GM11168 (cell line): ENCODE measurements at regions not wholly inside any gene's neighbourhood (a gene's known extent, or its start where the extent isn't known, plus 50 kb on each side); places are given as distances from the start of the nearest gene placed in this dataset.
"Not testable (repeated sequence)": the region's sequence is repeated elsewhere in the genome, so short reads cannot be mapped to it uniquely, and the experiment has no call there.

ENCODE experiments used
- in situ Hi-C: fragments of 300-500 bp; cut with MboI; formaldehyde crosslinking; loops from one replicate; pipeline ENCODE4 v1.12.0; 2022; ENCODE audit warnings: low sequenced_read_pairs; ENCODE audit not compliant: unreplicated experiment

DNA sequence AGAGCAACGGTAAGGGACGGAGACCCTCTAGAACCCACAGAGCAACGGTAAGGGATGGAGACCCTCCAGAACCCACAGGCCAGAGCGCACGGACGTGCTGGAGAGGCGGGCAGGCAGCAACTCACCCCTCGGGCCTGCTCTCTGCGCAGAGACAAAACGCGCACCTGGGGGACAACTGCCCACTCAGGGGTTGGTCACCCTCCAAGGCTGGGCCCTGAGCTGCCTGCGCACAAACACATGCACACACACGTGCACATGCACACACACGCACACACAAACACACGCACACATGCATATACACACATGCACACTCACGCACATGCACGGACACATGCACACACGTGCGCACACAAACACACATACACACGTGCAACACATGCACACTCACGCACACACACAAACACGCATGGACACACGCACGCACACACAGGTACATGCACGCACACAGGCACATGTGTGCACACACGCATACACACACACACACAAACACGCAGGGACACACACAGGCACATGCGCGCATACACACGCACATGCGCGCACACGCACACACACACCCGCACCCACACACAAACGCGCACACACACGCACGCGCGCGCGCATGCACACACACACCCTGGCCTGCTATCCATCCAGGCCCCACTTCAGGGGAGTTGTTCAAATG lies 88.3 kb downstream of the NCOR2 start:
- in situ Hi-C loops: no loop called here

DNA sequence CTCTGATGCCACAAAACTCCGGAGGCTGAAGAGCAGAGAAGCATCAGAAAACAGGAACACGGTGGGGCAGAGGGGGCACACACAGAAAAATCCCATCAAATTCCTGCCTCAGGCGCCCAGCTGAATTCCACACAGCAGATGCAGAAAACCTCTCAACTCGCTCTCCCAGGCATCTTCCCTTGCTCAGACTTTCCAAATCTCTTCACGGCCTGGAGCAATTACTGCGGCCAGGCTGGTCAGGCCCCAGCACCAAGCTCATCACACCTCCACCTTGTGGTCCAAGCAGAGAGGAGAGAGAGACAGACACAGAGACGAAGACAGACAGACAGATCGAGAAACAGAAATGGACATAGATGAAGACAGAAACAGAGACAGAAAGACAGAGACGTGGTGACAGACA lies 89.0 kb downstream of the NCOR2 start:
- in situ Hi-C loops: no loop called here

DNA sequence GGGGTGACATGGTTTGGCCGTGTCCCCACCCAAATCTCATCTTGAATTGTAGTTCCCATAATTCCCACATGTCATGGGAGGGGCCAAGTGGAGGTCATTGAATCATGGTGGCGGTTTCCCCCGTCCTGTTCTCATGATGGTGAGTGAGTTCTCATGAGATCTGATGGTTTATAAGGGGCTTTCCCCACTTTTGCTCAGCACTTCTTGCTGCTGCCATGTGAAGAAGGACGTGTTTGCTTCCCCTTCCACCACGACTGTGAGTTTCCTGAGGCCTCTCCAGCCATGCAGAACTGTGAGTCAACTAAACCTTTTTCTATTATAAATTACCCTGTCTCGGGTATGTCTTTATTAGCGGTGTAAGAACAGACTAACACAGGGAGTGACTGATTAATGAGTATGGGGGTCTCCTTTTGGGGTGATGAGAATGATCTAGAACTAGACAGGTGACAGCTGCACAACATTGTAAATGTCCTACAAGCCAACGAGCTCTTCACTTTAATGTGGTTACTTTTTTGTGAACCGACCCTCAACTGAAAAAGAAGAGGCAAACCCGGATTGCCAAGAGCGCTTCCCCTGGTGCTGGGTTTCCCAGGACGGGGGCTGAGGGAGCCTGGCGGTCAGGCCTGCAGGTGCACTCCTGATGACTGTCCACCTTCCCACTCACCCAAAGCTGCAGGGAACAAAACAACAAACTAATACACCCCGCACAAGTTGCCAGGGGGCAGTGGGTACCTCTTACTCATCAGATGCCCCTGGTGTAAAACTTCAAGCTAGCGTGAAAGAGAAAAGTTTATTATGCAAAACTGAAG lies 90.1 kb downstream of the NCOR2 start:
- in situ Hi-C loops: no loop called here

DNA sequence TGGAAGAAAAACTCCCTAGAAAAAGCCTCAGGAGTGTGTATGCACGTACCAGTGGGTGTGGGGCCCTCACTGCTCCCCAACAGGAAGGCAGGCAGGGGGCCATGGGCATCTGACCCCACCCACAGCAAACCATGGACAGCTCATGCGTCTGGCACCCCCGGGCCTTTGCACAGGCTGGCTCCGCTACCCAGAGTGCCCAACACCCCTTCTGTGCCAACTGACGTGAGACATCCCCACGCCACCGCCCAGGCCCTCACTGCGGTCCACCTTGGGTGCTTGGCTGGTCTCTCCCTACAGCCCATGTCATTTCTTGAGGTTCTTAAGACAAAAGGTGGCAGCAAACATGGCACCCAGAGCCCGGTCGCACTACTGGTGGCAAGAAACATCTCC lies 91.4 kb downstream of the NCOR2 start:
- in situ Hi-C loops: no loop called here

DNA sequence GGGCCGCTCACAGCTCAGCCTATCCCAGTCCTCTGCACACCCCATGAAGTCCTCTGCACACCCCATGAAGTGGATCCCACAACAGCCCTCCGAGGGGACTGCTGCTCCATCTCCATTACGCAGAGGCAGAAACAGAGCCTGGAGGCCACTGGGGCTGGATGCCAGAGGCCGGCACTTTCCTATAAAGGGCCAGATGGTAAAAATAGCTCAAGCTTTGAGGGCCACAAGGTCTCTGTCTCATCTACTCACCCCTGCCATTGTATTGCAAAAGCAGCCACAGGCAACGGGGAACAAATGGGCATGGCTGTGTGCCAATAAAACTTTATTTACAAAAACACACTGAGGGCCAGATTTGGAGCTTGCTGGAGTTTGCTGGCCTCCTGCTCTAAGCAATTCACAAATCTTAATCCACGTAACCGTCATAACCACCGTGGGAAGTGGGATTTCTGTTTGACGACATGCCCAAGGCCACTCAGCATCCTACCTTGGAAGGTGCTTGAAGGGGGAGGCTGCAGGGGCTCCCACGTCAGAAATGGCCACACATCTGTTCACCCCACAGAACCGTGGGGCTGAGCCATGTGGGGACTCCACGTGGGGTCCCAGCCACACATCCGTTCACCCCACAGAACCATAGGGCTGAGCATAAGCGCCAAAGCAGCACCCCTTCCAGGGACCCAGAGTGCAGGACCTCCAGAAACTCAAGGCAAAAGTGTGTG lies 92.0 kb downstream of the NCOR2 start:
- in situ Hi-C loops: no loop called here

DNA sequence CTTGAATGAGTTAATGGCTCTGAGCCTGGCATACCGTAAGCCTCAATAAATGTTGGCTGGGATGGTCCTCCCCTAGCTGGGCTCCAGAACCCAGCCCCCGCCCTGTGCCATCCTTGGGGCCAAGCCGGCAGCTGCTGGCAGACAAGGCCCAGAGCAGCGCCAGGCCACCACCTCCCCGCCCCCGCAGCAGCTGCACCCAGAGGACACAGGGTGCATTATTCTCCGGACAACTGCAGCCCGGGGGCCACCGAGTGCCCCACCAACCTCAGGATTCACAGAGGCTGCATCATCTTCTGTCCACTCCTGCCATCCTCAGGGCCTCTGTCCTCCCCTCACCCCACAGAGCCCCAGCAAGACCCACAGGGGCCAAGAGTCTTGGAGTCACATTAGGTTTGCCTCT lies 92.7 kb downstream of the NCOR2 start:
- in situ Hi-C loops: no loop called here

DNA sequence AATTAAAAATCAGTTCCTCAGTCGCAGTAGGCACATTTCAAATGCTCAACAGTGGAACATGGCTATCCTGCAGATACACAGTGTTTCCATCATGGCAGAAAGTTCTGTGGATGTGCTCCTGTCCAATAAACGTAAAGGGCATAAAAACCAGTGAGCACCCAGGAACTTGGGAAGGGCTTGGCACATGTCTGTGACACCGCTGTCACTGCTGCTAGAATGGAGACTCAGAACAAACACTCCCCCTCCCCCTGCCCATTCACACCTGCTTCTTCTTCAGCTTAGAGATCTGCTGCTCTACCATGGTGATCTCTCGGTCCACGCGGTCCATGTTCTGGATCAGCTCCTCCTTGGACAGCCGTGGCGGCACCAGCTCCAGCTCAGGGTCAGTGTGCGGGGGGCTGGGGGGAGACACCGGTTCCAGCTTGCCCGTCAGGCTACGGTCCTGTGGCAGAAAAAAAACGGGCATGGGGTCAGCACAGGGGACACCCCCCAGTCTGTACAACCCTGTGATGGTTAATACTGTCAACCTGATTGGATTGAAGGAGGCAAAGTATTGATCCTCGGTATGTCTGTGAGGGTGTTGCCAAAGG lies 94.6 kb downstream of the NCOR2 start:
- in situ Hi-C loops: no loop called here

DNA sequence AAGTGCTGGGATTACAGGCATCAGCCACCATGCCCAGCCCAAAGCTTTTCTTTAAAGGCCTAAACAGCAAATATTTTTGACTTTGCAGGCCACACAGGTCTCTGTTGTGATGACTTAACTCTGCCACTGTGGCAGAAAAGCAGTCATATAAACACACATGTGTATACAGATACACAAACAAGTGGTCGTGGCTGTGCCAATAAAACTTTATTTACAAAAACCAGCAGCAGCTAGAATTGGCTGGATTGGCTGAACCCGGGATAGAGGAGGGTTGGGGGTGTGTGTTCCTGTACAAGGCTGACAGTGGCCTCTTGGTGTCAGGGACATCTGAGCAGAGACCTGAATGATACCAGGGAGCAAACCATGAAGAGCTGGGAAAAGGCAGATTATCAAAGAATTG lies 95.6 kb downstream of the NCOR2 start:
- in situ Hi-C loops: no loop called here

DNA sequence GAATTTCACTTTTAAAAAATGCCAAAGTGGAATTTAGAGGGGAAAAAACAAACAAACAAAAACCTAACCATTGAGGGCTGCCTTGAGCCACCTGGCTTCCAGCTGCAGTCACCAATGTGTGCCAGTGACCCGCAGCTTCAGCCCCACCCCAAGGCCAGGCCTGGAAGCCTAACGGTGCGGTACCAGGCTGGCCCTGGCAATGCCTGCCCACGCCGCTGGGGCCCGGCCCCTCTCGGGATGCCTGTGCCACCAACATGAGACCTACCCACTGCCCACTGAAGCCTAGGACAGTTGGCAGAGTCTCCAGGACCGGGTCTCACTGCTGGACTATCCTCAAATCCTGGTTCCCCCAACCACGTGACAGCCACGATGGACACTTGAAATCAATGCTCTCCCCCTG lies 96.6 kb downstream of the NCOR2 start:
- in situ Hi-C loops: no loop called here

DNA sequence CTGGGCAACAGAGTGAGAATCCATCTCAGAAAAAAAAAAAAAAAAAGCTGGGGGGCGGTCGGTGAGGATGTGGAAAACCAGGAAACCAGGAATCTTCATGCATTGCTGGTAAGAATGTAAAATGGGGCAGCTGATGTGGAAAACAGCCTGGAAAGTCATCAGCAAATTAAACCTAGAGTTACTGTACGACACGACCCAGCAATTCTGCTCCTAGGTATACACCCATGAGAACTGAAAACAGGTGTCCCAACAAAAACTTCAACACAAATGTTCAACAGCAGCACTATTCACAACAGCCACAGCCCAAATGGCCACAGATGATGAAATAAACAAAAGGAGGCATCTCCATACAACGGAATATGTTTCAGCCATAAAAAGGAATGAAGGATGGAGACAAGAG lies 97.3 kb downstream of the NCOR2 start:
- in situ Hi-C loops: no loop called here

DNA sequence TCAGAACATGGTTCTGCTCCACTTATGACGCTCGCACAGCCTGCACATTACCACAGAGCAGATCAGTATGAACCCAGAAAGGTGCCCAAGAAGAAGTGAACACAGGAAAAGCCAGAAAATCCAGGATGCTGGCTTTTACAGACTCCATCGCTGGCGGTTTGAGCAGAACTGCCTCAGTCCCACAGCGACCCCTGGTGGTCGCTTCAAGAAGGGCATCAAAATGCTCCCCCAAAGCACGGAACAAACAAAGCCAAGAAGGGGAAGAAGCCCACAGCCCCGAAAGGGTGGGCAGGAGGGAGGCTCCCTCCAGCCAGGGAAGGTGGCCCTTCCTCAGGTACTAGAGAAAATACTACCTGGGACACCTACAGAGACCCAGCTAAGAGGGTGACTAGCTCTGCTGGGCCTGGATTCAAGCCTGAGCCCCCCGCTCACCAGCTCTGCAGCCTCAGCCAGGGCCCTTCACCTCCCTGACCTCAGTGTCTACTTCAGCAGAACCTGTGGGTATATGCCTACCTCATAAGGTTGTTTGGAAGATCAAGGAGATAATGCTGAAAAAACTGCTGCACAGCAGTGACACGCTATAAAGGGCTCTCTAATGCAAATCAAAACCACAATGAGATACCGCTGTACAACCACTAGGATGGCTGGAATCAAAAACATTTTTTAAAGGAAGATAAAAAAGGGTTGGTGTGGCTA lies 98.1 kb downstream of the NCOR2 start:
- in situ Hi-C loops: no loop called here

DNA sequence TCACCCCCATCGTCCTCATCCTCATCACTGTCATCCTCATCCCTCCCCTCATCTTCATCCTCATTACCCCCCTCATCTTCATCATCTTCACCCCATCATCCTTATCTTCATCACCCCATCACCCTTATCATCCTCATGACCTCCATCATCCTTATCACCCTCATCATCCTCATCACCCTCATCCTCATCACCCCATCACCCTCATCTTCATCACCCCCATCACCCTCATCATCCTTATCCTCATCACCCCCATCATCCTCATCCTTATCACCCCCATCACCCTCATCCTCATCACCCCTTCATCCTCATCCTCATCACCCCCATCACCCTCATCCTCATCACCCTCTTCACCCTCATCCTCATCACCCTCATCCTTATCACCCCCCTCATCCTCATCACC lies 99.9 kb downstream of the NCOR2 start:
- in situ Hi-C loops: not testable (repeated sequence)

DNA sequence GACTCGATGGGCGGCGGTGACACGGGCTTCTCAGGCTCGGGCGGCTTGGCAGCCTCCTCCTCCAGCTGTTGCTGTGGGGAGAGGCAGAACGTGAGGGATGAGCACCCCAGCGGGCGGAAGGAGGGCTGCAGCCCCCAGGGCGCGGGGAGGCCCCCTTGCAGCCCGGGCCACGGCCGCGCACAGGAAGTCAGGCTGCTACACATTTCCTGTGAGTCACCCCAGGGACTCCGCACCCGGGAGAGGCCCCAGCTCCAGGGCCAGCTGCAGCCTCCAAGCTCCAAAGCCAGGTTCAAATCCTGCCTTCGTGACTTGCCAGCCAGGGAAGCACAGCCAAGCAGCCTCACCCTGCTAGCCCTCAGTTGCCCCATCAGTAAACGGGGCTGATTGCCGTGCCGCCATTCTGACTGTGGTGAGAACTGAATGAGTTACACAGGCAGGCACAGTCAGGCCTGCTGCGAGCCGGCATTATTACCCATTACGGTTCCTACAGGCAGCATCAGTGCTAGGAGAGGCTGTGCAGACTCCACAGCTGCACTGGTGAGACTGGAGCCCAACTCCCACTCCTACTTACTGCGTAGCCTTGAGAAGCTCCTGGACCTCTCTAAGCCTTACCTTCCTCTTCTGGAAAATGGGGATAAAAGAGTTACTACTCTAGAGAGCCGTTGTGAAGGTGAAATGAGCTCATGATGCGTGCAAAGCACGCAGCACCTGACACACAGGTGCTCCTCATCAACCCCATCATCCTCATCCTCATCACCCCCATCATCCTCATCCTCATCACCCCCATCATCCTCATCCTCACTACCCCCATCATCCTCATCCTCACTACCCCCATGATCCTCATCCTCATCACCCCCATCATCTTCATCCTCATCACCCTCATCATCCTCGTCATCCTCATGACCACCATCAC lies 100.9 kb downstream of the NCOR2 start:
- in situ Hi-C loops: no loop called here

DNA sequence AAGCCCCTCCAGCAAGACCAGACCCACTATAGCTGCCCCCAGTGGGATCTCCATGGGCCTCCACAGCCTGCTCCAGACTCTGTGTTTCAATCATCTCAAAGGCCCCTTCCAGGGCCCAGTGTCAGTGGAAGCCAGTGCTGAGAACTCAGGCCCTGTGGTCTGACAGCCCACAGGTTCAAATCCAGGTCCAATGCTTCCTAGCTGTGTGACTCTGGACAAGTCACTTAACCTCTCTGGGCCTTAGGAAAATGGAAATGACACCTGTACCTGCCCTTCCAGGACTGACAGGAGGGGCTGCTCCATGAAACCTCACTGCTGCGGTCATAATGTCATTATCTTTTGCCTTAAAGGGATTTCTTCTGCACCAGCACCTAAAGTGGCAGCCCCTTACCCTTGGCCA lies 101.9 kb downstream of the NCOR2 start:
- in situ Hi-C loops: no loop called here

DNA sequence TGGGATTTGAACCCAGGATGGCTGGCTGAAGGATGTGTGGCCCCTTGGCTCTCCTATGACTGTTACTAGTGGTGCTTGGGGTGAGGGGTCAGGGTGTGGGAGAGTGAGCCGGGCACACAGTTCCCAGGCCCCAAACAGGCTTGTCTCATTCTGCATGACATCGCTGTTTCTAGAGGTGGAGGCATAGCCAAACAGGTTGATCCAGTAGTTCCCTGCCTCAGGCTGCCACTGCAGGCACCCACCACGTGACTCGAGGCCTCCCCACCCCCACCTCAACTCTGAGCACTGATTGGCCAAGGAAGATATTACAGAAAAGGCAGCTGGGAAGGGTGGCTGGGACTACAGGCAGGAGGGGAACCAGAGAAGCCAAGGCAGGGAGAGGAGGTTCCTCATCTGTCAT lies 102.6 kb downstream of the NCOR2 start:
- in situ Hi-C loops: no loop called here

DNA sequence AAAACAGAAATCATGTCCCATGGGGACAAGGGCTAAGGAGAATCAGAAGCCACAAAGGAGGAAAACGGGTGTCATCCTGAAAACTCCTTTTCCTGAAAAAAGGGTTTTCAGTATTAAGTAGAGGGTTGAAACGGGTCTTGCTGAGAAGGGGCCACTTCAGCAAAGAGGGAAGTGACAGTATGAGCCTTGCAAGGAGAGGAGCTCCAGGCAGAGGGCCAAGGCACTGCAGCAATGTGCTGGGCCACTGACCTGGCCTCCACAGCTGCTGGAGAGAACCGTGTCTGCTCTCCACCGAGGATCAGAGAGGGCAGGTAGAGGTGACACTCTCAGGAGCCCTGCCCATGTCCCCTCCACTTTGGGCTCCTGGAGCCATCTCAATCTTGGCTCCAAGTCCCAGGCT lies 103.3 kb downstream of the NCOR2 start:
- in situ Hi-C loops: no loop called here

DNA sequence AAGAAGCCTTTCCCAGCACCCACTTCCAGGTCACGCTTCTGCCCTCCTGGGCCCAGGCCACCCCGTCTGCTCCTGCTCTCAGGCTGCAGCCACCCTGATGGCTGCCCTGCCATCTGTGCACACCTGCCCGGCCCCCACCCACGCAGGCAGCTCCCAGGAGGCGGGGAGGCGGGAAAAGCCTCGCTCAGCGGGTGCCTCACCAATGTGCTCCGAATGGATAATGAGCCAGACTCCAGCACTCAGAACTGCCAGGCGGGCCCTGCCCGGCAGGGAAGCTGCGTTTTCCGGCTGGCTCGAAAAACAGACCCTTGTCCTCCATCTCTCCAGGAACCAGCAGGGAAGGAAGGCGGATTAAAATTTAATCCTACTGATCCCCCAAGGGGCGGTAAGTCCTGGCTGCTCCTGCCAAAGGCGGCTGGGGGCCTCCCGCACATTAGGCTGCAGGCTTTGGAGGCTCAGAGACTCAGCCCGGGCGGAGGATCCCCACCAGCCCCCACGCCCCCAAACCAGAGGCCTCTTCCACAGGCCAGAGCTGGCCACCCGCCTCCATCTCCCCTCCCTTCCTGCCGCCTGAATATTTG lies 104.0 kb downstream of the NCOR2 start:
- in situ Hi-C loops: no loop called here

DNA sequence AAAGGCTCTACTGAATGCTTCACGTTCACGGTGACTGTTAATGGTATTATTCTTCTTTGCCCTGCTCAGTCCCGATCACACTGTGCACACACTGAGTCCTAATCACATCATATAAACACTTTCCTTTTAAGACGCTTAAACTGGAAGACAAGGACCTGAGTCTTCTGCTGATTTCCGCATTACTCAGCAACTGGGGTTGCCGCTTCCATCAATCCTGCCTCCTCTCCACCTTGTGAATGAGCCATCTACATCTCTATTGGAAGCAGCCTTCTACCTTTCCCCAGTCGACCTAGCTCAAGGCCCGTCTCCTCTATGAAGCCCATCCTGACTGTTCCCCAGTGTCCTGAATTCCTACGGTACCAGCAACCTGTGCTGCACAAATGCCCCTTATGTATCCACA lies 104.7 kb downstream of the NCOR2 start:
- in situ Hi-C loops: no loop called here
